Calu3 (cell line): ENCODE measurements at regions not wholly inside any gene's neighbourhood (a gene's known extent, or its start where the extent isn't known, plus 50 kb on each side); places are given as distances from the start of the nearest gene placed in this dataset.

Experiments used
- BruUV-seq: library from RNA; stranded (reverse); fragments of 400-500 nt; replicated peaks from 2 replicates; lab custom pipeline; 2021; lab: Mats Ljungman, UMichigan
- CTCF ChIA-PET: fragments of 300-600 bp; sonication (Branson Sonifier 250); formaldehyde crosslinking; loops from one replicate; lab custom pipeline; 2022; ENCODE audit warnings: antibody characterized with exemption; lab: Charles Lee
- DNase-seq: peaks from one replicate; pipeline ENCODE4 v3.0.0; 2022
- H3K27ac Mint-ChIP-seq: one replicate; pipeline ENCODE4 v1.8.0; 2022; ENCODE audit warnings: mixed read lengths; ENCODE audit not compliant: unreplicated experiment
- H3K27me3 Mint-ChIP-seq: one replicate; pipeline ENCODE4 v1.8.0; 2022; ENCODE audit warnings: mixed read lengths; ENCODE audit not compliant: unreplicated experiment
- H3K36me3 Mint-ChIP-seq: one replicate; pipeline ENCODE4 v1.8.0; 2022; ENCODE audit warnings: mild to moderate bottlenecking, moderate library complexity, mixed read lengths; ENCODE audit not compliant: insufficient read depth, unreplicated experiment
- H3K4me1 Mint-ChIP-seq: one replicate; pipeline ENCODE4 v1.8.0; 2022; ENCODE audit warnings: mild to moderate bottlenecking, low read depth, mixed read lengths; ENCODE audit not compliant: unreplicated experiment
- H3K4me3 Mint-ChIP-seq: one replicate; pipeline ENCODE4 v1.8.0; 2022; ENCODE audit warnings: mild to moderate bottlenecking, low read depth, moderate library complexity, mixed read lengths; ENCODE audit not compliant: unreplicated experiment
- H3K9me3 Mint-ChIP-seq: one replicate; pipeline ENCODE4 v1.8.0; 2022; ENCODE audit warnings: low read depth, mixed read lengths; ENCODE audit not compliant: unreplicated experiment
- CTCF ChIP-seq: fragments of 200-600 bp; IDR thresholded peaks from one replicate; pipeline ENCODE4 v1.8.0; 2022; ENCODE audit warnings: antibody characterized with exemption; ENCODE audit not compliant: unreplicated experiment
- intact Hi-C: fragments of 100-400 bp; cut with micrococcal nuclease; formaldehyde crosslinking; loops from one replicate; pipeline ENCODE4 v1.10.0; 2022; ENCODE audit not compliant: unreplicated experiment

DNA sequence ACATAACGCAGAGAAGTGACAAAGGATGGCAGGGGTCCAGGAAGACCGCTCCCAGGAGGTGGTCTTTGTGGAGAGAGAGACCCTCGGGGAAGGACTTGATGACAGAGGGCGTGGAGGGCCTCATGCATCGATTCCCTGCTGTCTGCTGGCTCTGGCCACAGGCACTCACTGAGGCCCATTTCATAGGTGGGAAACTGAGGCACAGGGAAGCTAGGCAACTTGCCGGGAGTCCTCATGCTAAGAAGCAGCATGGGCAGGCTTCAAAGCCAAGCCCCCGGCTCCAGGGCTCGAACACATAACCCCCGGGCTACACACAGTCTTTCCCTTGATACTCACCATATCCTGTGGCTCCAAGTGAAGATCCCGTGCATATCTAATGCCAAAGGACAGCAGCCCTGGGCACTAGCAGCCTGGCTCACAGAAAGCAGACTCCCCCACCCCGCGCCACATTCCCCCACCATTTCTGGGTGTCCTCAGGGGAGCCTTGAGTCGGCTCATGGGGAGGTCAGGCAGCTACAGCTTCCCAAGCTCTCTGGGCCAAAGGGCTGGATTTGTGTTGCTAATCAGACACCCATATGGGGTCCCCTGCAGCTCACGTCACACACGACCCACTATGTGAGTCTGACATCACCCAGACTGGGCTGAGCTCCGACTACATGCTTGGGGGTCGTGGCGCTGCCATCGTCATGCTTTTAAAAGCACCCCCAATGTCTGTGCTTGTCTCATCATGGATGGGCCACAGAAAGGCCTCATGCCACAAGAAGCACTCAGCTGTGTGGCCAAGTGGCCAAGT is 130.9 kb upstream of the PMEPA1 start:
- Mint-ChIP-seq H3K27ac (no peak overlapping the region), H3K4me1 (peaks cover 9% of the 10 kb centered on the region), H3K27me3 (peaks cover 10% of the 10 kb centered on the region), H3K4me3 (no peak overlapping the region), H3K36me3 (no peaks in the 10 kb centered on the region), H3K9me3 (peaks cover 2% of the 10 kb centered on the region)
- no peak for DNase-seq
- no TSS peak for BruUV-seq
- TF ChIP-seq CTCF = no peak
- intact Hi-C loops = no loop called here
- CTCF ChIA-PET = no interaction called here

DNA sequence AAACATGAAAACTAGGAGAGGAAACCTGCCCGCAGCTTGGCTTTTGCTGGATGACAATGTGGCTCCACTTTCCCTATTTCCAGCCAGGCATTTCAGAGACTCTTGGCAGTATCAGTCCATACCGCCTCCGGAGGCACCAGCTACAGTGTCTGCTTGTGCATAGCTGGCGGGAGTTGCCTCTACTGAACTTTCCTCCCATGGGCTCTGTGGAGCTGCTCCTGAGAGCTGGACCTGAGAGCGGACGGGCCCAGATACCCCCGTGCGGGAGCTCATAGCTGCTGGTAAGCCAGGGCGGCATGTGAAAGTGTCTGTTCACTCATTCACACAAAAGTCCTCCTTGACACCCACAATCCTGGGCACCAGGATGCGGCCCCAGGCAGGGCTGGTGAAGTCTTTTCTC is 130.3 kb upstream of the PMEPA1 start:
- Mint-ChIP-seq H3K4me1 (peaks cover 2% of the 10 kb centered on the region), H3K36me3 (no peaks in the 10 kb centered on the region), H3K27ac (no peak overlapping the region), H3K27me3 (peaks cover 4% of the 10 kb centered on the region), H3K9me3 (no peaks in the 10 kb centered on the region), H3K4me3 (no peak overlapping the region)
- no peak for TF ChIP-seq CTCF
- intact Hi-C loops = no loop called here
- CTCF ChIA-PET = no interaction called here
- no peak for DNase-seq
- BruUV-seq = no TSS peak

DNA sequence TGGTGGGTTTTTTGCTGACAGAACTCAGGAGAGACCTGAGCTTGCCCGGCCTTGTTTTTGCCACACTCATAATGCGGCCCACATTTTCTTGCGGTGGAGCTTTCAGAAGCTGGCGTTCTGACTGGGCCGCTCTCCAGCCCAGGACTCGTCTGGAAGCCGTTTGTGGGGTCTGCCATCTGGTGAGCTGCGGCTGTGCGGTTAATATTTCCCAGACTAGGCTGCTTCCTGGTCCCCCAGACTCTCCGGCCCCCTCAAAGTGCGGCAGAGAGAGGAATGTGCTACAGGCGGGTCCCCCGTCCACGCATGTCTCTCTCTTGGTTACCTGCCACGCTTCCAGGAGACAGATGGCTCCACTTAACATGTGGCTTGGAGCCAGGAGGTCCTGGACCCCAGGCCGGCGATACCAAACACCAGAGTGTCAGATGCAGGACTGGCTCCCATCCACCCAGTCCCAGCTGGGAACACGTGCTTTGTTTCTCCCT is 128.9 kb upstream of the PMEPA1 start:
- no peak overlapping the region for H3K4me3 Mint-ChIP-seq
- H3K36me3 Mint-ChIP-seq = no peaks in the 10 kb centered on the region
- no peak overlapping the region for H3K27ac Mint-ChIP-seq
- DNase-seq = no peak
- intact Hi-C loops = no loop called here
- CTCF ChIA-PET = no interaction called here
- BruUV-seq = no TSS peak
- no peaks in the 10 kb centered on the region for H3K9me3 Mint-ChIP-seq
- H3K27me3 Mint-ChIP-seq = no peaks in the 10 kb centered on the region
- H3K4me1 Mint-ChIP-seq = no peaks in the 10 kb centered on the region
- TF ChIP-seq CTCF = no peak

DNA sequence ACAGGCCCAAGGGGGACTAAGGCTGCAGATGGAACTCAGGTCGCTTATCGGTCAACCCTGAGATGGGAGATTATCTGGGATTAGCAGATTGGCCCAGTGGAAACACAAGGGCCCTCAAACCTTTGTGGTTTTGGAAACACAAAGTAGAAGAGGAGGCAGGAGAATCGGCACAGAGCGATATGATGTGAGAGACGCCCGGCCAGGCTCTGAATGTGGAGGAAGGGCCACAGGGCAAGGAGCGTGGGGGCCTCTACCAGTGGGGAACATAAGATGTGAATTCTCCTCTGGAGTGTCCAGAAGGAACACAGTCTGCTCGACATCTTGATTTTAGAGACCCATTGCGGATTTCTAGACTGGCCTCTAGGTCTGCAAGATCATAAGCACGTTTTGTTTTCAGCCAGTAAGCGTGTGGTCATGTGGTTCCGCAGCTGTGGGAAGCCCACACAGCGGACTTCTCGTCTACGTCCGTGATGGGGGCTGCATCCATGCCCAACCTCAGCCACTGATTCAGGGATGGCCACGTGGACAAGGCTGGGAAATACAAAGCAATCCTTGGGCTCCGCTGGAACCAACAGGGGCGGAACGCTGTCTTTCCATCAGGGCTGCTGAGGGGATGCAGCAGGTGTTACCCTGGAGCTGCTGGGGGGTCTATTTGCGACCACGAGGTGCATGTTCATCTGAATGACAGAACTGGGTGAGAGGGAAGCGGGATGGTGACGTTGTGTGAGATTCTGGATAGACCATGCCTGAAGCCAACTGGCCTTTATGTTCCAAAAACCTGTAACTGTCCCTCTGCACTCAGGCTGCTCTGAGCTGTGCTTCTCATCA is 127.6 kb upstream of the PMEPA1 start:
- CTCF ChIA-PET = interaction anchor here (0.6 kb wide), 1 partner anchor 1867 kb away, joined by 3 read pairs; no protein-coding TSS in a partner anchor
- BruUV-seq = no TSS peak
- Mint-ChIP-seq H3K27me3 (no peaks in the 10 kb centered on the region), H3K4me1 (no peaks in the 10 kb centered on the region), H3K9me3 (no peaks in the 10 kb centered on the region), H3K4me3 (no peak overlapping the region), H3K27ac (no peak overlapping the region), H3K36me3 (no peaks in the 10 kb centered on the region)
- no peak for TF ChIP-seq CTCF
- intact Hi-C loops = no loop called here
- no peak for DNase-seq
